D721Med (cell line): ENCODE measurements at regions not wholly inside any gene's neighbourhood (a gene's known extent, or its start where the extent isn't known, plus 50 kb on each side); places are given as distances from the start of the nearest gene placed in this dataset.

ENCODE experiments used
- DNase-seq: peaks from one replicate; pipeline ENCODE4 v3.0.0; 2011; ENCODE audit warnings: low spot score; ENCODE audit not compliant: insufficient read length
- FAIRE-seq: peaks from 2 replicates; lab custom pipeline; 2011; peaks lifted over from hg19 to GRCh38; lab: Jason Lieb, UNC
- CTCF ChIP-seq: IDR thresholded peaks from 2 replicates; pipeline ENCODE4 v1.5.1; 2012; ENCODE audit warnings: mild to moderate bottlenecking, control low read depth; ENCODE audit not compliant: insufficient read depth; ENCODE audit errors: missing control alignments

GRCh38 chr18:55105873-55106272, 146.6 kb upstream of the CCDC68 start:
- TF ChIP-seq CTCF: no peak
- DNase-seq: no peak
- peak; percentile 96 for FAIRE-seq

- TF ChIP-seq CTCF: no peak
- FAIRE-seq: peak; percentile 69
- no peak for DNase-seq
These were observed 143.7 kb upstream of the CCDC68 start for GRCh38 chr18:55102958-55103456.

- no peak for TF ChIP-seq CTCF
- peak; percentile 21 for FAIRE-seq
- DNase-seq: no peak
These were observed 143.2 kb upstream of the CCDC68 start for GRCh38 chr18:55102501-55102900.

GRCh38 chr18:55101458-55101824, 142.2 kb upstream of the CCDC68 start:
- FAIRE-seq: peak; percentile 96
- no peak for DNase-seq
- TF ChIP-seq CTCF: no peak

- DNase-seq (no peak), FAIRE-seq (peak; percentile 85)
- no peak for TF ChIP-seq CTCF
These were observed 141.7 kb upstream of the CCDC68 start for GRCh38 chr18:55100817-55101457.

- peak; percentile 81 for FAIRE-seq
- no peak for TF ChIP-seq CTCF
- DNase-seq: no peak
These were observed 138.4 kb upstream of the CCDC68 start for GRCh38 chr18:55097456-55098170.
